ENCODE measurements at regions not wholly inside any gene's neighbourhood (a gene's known extent, or its start where the extent isn't known, plus 50 kb on each side); places are given as distances from the start of the nearest gene placed in this dataset.
A peak's percentile ranks its signal among the peaks of the same experiment; 100 is the strongest.
"Not testable (repeated sequence)": the region's sequence is repeated elsewhere in the genome, so short reads cannot be mapped to it uniquely, and the experiment has no call there.

DNA sequence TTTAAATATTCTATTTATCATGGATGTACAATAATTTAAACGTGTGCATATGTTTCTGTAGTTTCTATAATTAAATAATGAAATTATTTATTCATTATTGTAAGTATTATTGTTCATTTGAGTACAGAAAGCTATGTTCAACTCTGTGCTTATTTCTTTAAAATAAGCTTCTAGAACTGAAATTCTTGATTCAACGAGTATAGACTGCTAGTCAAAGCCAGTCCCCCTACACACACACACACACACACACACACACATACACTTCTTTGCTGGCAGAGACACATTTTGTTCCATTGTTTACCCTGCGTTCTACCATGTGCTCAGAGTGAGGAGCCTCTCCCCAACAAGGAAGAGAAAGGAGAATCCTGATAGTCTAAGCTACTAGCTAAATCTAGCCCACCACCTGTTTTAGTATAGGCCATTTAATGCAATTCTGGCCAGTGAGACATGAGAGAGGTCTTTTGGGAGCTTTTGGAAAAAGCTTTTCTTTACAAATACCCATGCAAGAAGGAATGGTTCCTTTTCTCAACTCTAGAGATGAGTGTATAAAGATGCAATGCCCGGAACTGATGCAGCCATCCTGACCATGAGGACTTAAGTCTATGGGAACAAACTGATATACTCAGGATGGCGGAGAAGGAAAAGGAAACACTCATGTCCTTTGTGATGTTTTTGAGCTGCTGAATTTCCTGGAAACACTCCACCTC is 161.4 kb downstream of the NDUFA12 start:
- H3K27me3 Mint-ChIP-seq (ENCODE audit: low read depth): peaks cover 6% of the 10 kb centered on the region

DNA sequence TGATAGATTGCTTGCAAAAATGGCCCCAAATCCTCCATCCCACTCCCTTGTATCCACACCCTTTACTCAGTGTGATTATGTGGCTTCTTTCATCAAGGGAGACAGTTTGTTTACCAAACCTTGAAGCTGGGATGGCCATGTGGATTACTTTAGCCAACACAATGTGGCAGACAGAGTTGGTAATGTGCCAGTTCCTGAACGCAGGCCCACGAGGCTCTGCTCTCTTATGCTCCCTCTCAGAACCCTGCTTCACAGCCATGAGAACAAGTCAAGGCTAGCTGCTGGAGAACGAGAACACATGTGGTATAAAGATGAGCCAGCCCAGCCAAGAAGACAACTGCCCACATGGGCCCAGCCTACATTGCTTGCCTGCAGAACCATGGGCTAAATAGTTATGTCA is 162.3 kb downstream of the NDUFA12 start:
- DNase-seq (no peak), ATAC-seq (no peak)
- no peaks in the 10 kb centered on the region for H3K9me3 Mint-ChIP-seq
- no peak overlapping the region for H3K4me3 Mint-ChIP-seq
- no peaks in the 10 kb centered on the region for H3K36me3 Mint-ChIP-seq (ENCODE audit: insufficient read depth)
- H3K27me3 Mint-ChIP-seq (ENCODE audit: low read depth): peaks cover 6% of the 10 kb centered on the region
- H3K4me1 Mint-ChIP-seq (ENCODE audit: low read depth): no peaks in the 10 kb centered on the region

More for the DNA sequence above, 161.4 kb downstream of the NDUFA12 start:
- DNase-seq: no peak
- ATAC-seq: no peak
- Mint-ChIP-seq H3K9me3 (no peaks in the 10 kb centered on the region), H3K36me3 (ENCODE audit: insufficient read depth) (no peaks in the 10 kb centered on the region), H3K4me3 (no peak overlapping the region), H3K4me1 (ENCODE audit: low read depth) (no peaks in the 10 kb centered on the region)

DNA sequence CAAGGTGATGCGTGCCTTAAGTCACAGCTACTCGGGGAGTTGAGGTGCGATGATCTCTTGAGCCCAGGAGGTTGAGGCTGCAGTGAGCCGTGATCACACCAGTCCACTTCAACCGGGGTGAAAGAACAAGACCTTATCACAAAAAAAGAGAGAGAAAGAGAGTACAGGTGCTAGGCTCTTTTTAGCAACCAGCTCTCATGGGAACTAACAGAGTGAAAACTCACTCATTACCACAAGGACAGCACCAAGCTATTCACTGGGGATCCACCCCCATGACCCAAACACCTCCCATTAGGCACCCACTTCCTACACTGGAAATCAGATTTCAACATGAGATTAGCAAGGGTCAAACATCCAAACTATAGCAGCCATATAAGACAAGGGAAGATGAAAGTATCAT is 164.2 kb downstream of the NDUFA12 start:
- Mint-ChIP-seq H3K36me3 (ENCODE audit: insufficient read depth) (no peaks in the 10 kb centered on the region), H3K9me3 (no peaks in the 10 kb centered on the region), H3K4me1 (ENCODE audit: low read depth) (no peaks in the 10 kb centered on the region), H3K27me3 (ENCODE audit: low read depth) (no peaks in the 10 kb centered on the region), H3K4me3 (no peak overlapping the region)
- no peak for ATAC-seq
- no peak for DNase-seq

DNA sequence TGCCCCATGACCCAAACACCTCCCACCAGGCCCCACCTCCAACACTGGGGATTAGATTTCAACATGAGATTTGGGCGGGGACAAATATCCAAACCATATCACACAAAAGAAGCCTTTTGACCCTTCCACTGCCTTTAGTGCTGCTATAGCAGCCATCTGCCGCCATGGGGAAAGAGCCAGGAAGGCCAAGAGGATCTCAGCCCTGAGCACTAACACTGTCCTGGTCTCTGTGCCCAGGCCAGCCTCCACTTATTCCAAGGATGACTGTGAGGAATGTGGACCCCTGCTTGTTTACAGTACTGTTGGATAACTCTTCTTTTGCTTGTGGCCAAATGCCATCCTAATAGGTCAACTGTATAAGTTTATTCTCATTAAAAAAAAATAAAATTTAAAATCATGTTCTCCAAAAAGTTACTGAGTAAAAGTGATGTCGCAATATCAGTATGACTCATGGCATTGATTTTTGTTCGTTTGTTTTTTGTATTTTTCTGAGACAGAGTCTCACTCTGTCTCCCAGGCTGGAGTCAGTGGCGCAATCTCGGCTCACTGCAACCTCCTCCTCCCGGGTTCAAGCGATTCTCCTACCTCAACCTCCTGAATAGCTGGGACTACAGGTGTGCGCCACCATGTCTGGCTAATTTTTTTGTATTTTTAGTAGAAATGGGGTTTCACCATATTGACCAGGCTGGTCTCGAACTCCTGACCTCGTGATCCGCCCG is 166.4 kb downstream of the NDUFA12 start:
- not testable (repeated sequence) for H3K9me3 Mint-ChIP-seq; H3K27me3 Mint-ChIP-seq (ENCODE audit: low read depth); H3K4me3 Mint-ChIP-seq; DNase-seq; ATAC-seq; H3K4me1 Mint-ChIP-seq (ENCODE audit: low read depth); H3K36me3 Mint-ChIP-seq (ENCODE audit: insufficient read depth)

DNA sequence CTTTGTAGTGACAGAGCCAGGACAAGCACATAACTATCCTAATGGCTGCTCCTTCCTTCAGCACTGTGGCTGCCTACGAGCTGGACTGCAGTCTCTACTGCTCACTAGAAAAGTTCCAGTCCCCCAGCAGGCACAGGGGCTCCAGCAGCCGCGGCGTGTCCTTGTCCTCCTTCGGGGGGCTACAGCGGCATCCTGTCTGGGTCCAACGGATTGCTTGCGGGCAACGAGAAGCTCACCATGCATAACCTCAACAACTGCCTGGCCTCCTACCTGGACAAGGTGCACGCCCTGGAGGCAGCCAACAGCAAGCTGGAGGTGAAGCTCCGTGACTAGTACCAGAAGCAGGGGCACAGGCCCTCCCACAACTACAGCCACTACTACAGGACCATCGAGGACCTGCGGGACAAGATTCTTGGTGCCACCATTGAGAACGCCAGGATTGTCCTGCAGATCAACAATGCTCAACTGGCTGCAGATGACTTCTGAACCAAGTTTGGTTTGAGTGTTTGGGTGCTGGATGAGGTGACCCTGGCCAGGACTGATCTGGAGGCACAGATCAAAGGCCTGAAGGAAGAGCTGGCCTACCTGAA is 169.4 kb downstream of the NDUFA12 start:
- no peaks in the 10 kb centered on the region for H3K9me3 Mint-ChIP-seq
- ATAC-seq (no peak), DNase-seq (no peak)
- H3K27me3 Mint-ChIP-seq (ENCODE audit: low read depth): no peaks in the 10 kb centered on the region
- peaks cover 24% of the 10 kb centered on the region for H3K4me1 Mint-ChIP-seq (ENCODE audit: low read depth)
- H3K4me3 Mint-ChIP-seq: no peak overlapping the region
- H3K36me3 Mint-ChIP-seq (ENCODE audit: insufficient read depth): no peaks in the 10 kb centered on the region

DNA sequence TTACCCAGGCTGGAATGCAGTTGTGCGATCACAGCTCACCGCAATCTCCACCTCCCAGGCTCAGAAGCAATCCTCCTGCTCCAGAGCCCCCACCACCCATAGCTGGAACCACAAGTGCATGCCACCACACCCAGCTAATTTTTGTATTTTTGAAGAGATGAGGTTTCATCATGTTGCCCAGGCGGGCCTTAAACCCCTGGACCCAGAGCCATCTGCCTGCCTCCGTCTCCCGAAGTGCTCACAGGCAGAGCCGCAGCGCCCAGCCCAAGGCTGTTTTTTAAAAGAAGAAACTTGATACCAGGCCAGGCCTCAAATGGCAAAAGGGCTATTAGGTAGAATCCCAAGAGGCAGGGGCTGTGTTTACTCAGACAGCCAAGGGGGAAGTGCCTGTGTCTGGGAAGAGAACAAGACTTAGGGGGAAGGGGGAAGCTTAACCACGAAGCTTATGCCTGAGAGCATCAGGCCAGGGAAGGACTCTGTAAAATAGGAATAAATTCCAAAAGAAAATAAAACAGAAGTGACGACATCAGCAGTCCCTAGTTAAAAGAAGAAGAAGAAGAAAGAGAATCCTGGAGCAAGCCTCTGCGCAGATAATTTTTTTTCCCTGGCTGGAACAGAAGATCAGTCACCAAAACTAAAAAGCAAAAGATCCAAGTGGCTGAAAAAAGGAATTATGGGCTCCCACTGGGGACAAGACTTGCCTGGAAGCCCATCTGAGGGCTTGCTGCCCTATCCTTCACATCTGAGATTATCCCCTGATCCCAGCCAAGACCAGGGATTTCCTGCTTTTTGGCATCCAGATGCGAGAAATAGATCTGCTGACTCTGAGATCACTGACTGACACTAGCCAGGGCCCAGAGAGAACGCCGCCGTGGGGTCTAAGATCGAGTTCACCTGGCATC is 170.5 kb downstream of the NDUFA12 start:
- H3K4me3 Mint-ChIP-seq: no peak overlapping the region
- no peak for ATAC-seq
- H3K9me3 Mint-ChIP-seq: no peaks in the 10 kb centered on the region
- H3K36me3 Mint-ChIP-seq (ENCODE audit: insufficient read depth): no peaks in the 10 kb centered on the region
- no peak for DNase-seq
- no peaks in the 10 kb centered on the region for H3K27me3 Mint-ChIP-seq (ENCODE audit: low read depth)
- peaks cover 24% of the 10 kb centered on the region for H3K4me1 Mint-ChIP-seq (ENCODE audit: low read depth)

DNA sequence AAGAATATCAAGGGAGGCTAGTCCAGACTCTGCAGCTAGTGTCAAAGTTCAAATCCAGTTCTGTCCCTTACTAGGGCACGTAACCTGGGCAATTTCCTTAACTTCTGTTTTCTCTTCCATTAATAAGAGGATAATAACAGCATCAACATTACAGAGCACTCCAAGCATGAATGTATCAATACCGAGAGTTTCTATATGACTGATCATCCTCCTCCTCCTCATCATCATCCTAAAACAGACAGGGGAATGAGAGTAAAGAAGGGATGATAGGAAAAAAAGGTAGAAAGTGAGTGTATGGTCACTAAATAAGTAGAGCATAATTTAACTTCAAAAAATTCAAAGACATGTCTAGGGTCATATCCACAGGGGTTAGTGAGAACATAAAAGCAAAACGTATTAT is 171.4 kb downstream of the NDUFA12 start:
- Mint-ChIP-seq H3K27me3 (ENCODE audit: low read depth) (no peaks in the 10 kb centered on the region), H3K9me3 (no peaks in the 10 kb centered on the region), H3K4me1 (ENCODE audit: low read depth) (peaks cover 24% of the 10 kb centered on the region), H3K4me3 (no peak overlapping the region), H3K36me3 (ENCODE audit: insufficient read depth) (no peaks in the 10 kb centered on the region)
- DNase-seq (no peak), ATAC-seq (no peak)

DNA sequence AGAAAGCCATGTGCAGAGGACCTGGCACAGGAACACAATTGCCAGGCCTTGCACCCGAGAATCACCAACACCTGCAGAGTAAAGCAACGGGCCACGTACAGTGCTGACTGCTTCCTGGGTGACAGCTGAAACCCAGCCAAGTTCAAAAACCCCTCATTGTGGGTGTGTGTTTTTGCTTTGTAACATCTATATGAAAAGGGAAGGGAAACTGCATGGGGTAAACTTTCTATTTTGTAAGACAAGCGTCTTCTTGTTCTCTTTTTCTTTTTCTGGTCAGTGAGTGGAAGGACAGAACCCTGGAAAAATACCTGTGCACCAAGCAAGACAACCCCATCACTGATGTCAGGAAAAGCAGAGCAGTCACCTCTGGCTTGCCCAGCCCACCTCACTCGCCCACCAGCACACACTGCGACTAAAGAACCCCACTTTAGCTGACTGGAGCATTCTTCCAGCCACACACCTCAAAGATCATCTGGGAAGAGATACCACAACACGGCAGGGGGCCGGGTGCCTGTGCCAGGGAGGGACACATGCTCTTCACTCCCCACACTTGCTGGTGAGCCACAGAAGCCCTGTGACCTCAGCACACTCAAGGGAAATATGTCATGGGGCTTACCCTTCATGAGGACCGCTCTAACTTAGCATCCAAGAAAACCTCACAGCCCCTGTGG is 172.3 kb downstream of the NDUFA12 start:
- Mint-ChIP-seq H3K4me3 (no peak overlapping the region), H3K9me3 (no peaks in the 10 kb centered on the region), H3K27me3 (ENCODE audit: low read depth) (no peaks in the 10 kb centered on the region), H3K4me1 (ENCODE audit: low read depth) (peaks cover 24% of the 10 kb centered on the region), H3K36me3 (ENCODE audit: insufficient read depth) (no peaks in the 10 kb centered on the region)
- ATAC-seq (peak; percentile 65 to 76), DNase-seq (no peak)

DNA sequence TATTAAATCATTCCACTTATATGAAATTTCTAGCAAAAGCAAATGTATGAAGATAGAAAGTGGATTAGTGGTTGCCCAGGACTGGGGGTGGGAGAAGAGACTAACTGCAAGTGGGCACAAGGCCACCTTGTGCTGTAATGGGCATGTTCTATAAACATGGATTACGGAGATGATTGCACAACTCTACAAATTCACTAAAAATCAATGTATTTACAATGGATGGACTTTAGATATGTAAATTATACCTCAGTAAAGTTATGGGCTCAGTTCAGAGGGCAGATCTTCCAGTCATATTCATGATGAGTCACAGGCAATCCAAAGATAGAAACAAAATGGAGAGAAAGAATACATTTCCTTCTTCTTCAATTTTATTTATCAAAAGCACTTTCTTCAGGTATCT is 173.9 kb downstream of the NDUFA12 start:
- Mint-ChIP-seq H3K4me1 (ENCODE audit: low read depth) (peaks cover 24% of the 10 kb centered on the region), H3K4me3 (no peak overlapping the region), H3K9me3 (no peaks in the 10 kb centered on the region), H3K36me3 (ENCODE audit: insufficient read depth) (no peaks in the 10 kb centered on the region), H3K27me3 (ENCODE audit: low read depth) (no peaks in the 10 kb centered on the region)
- DNase-seq (no peak), ATAC-seq (no peak)

DNA sequence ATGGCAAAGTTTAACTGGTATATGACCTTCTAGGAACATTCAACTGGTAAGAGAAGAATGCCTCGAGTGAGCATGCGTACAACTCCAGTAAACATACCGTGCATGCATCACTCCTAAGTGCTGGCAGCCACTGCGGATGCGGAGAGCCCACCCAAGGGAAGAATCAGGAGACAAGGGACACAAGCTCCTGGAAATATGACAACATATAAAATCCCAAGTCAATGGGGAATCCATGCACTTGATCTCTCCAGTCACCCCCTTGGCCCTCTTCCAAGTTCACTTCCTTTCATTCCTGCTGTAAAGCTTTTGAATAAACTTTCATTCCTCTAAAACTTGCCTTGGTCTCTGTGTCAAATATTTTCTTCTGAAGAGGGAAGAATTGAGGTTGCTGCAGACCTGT is 168.7 kb upstream of the TMCC3 start:
- Mint-ChIP-seq H3K36me3 (ENCODE audit: insufficient read depth) (no peaks in the 10 kb centered on the region), H3K27me3 (ENCODE audit: low read depth) (peaks cover 2% of the 10 kb centered on the region), H3K9me3 (peaks cover 5% of the 10 kb centered on the region), H3K4me3 (no peak overlapping the region), H3K4me1 (ENCODE audit: low read depth) (peaks cover 4% of the 10 kb centered on the region)
- ATAC-seq (no peak), DNase-seq (no peak)

DNA sequence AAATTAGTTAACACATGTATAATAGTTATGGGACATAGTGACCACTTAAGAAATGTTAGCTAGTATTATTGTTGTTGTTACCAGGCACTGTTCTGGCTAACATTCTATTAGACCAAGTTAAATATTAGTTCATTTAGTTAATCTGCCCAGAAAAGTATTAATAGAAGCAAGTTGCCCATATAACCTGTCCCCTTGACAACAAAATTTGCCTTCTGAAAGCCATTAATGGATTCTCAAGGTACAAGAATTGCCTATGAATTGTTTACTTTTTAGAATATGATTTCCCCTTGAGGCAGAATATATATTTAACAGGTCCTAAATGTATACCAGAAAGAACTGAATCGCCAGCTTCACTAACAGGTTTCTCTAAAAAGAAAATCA is 167.3 kb upstream of the TMCC3 start:
- ATAC-seq (no peak), DNase-seq (no peak)
- Mint-ChIP-seq H3K4me3 (no peak overlapping the region), H3K27me3 (ENCODE audit: low read depth) (peaks cover 2% of the 10 kb centered on the region), H3K4me1 (ENCODE audit: low read depth) (peaks cover 4% of the 10 kb centered on the region), H3K9me3 (peaks cover 18% of the 10 kb centered on the region), H3K36me3 (ENCODE audit: insufficient read depth) (no peaks in the 10 kb centered on the region)

DNA sequence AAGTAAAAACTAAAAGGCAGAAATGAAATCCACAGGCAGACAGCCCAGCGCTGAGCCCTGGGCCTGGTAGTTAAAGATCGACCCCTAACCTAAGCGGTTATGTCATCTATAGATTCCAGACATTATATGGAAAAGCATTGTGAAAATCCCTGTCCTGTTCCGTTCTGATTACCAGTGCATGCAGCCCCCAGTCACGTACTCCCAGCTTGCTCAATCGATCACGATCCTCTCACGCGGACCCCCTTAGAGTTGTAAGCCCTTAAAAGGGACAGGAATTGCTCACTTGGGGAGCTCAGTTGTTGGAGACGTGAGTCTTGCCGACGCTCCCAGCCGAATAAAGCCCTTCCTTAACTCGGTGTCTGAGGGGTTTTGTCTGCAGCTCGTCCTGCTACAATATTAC is 166.8 kb upstream of the TMCC3 start:
- H3K36me3 Mint-ChIP-seq (ENCODE audit: insufficient read depth); H3K4me1 Mint-ChIP-seq (ENCODE audit: low read depth); DNase-seq; H3K27me3 Mint-ChIP-seq (ENCODE audit: low read depth); ATAC-seq; H3K4me3 Mint-ChIP-seq: not testable (repeated sequence)
- H3K9me3 Mint-ChIP-seq: peaks cover 23% of the 10 kb centered on the region

DNA sequence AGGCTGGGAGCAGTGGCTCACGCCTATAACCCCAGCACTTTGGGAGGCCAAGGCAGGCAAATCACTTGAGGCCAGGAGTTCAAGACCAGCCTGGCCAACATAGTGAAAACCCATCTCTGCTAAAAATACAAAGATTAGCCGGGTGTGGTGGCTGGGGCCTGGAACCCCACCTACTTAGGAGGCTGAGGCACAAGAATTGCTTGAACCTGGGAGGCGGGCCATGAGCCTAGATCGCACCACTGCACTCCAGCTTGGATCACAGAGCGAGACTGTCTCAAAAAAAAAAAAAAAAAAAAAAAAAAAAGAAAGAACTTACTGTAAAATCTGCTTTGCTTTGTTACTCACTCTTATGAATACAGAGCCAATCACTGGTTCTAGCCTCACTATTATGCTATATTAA is 166.4 kb upstream of the TMCC3 start:
- H3K36me3 Mint-ChIP-seq (ENCODE audit: insufficient read depth); H3K27me3 Mint-ChIP-seq (ENCODE audit: low read depth); H3K4me1 Mint-ChIP-seq (ENCODE audit: low read depth): not testable (repeated sequence)

DNA sequence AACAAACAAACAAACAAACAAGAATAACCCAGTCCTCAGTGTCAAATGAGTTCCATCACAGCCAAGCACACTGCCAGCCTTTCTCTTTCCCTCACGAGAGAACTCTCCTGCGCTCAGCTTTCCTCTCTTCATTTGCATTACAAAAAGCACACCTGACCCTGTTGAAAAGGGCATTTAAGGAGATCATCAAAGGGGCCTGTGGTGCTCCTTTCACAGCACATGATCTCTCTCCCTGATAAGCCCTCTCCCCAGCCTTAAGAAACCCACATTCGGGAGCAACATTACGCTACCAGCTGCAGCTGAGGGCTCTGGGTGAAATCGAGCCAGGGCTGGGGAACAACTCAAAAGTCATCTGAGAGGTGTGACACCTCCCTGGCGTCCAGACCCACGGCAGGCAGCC is 165.6 kb upstream of the TMCC3 start:
- Mint-ChIP-seq H3K4me3 (no peak overlapping the region), H3K36me3 (ENCODE audit: insufficient read depth) (no peaks in the 10 kb centered on the region)

More for the DNA sequence above, 166.4 kb upstream of the TMCC3 start:
- H3K9me3 Mint-ChIP-seq: peaks cover 23% of the 10 kb centered on the region
- not testable (repeated sequence) for DNase-seq, ATAC-seq, H3K4me3 Mint-ChIP-seq

More for the DNA sequence above, 165.6 kb upstream of the TMCC3 start:
- no peak for ATAC-seq
- no peak for DNase-seq
- peaks cover 2% of the 10 kb centered on the region for H3K27me3 Mint-ChIP-seq (ENCODE audit: low read depth)
- H3K4me1 Mint-ChIP-seq (ENCODE audit: low read depth): peaks cover 4% of the 10 kb centered on the region
- H3K9me3 Mint-ChIP-seq: peaks cover 28% of the 10 kb centered on the region

Measured in activated T-cell treated with anti-CD3 and anti-CD28 coated beads, Interleukin-2, amount 50 U/mL, for 4 hours (primary cell).